GM06990 (cell line): ENCODE measurements at regions not wholly inside any gene's neighbourhood (a gene's known extent, or its start where the extent isn't known, plus 50 kb on each side); places are given as distances from the start of the nearest gene placed in this dataset.
"Not testable (repeated sequence)": the region's sequence is repeated elsewhere in the genome, so short reads cannot be mapped to it uniquely, and the experiment has no call there.

Experiments used
- DNase-seq: peaks from one replicate; pipeline ENCODE4 v3.0.0-alpha.2; 2011; ENCODE audit not compliant: insufficient read length; ENCODE audit errors: extremely low read depth
- H3K27me3 ChIP-seq: replicated peaks from 2 replicates; pipeline ENCODE4 v1.6.0; 2011; ENCODE audit warnings: low read length; ENCODE audit not compliant: control insufficient read depth, insufficient read depth
- H3K36me3 ChIP-seq: 2 replicates; pipeline ENCODE4 v1.5.1; 2011; ENCODE audit warnings: low read length; ENCODE audit not compliant: control insufficient read depth, insufficient read depth
- H3K4me3 ChIP-seq: replicated peaks from 2 replicates; pipeline ENCODE4 v1.5.1; 2011; ENCODE audit warnings: low read depth, mild to moderate bottlenecking, control low read depth, low read length
- TF ChIP-seq, protein P1 (sequence below): IDR thresholded peaks from 2 replicates; pipeline ENCODE4 v1.5.1; 2011; ENCODE audit warnings: low read length, control low read depth, mild to moderate bottlenecking, inconsistent platforms; ENCODE audit not compliant: insufficient read depth, poor library complexity, severe bottlenecking

- Histone ChIP-seq H3K4me3 (no peak overlapping the region), H3K27me3 (no peaks in the 10 kb centered on the region), H3K36me3 (no peaks in the 10 kb centered on the region)
- TF ChIP-seq, protein P1, sequence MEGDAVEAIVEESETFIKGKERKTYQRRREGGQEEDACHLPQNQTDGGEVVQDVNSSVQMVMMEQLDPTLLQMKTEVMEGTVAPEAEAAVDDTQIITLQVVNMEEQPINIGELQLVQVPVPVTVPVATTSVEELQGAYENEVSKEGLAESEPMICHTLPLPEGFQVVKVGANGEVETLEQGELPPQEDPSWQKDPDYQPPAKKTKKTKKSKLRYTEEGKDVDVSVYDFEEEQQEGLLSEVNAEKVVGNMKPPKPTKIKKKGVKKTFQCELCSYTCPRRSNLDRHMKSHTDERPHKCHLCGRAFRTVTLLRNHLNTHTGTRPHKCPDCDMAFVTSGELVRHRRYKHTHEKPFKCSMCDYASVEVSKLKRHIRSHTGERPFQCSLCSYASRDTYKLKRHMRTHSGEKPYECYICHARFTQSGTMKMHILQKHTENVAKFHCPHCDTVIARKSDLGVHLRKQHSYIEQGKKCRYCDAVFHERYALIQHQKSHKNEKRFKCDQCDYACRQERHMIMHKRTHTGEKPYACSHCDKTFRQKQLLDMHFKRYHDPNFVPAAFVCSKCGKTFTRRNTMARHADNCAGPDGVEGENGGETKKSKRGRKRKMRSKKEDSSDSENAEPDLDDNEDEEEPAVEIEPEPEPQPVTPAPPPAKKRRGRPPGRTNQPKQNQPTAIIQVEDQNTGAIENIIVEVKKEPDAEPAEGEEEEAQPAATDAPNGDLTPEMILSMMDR = no peak
- DNase-seq = no peak
These were observed 207.4 kb upstream of the APOOL start for GRCh38 chrX:84796321-84796720.

- H3K4me3 ChIP-seq = no peak overlapping the region
- H3K27me3 ChIP-seq = no peaks in the 10 kb centered on the region
- TF ChIP-seq, protein P1 = no peak
- DNase-seq = no peak
- no peaks in the 10 kb centered on the region for H3K36me3 ChIP-seq
These were observed 172.8 kb upstream of the APOOL start for GRCh38 chrX:84830836-84831235.

- not testable (repeated sequence) for DNase-seq, H3K36me3 ChIP-seq
These were observed 157.1 kb upstream of the APOOL start for GRCh38 chrX:84846541-84846940.

GRCh38 chrX:84851183-84851582, 152.5 kb upstream of the APOOL start:
- H3K36me3 ChIP-seq, DNase-seq, H3K4me3 ChIP-seq, H3K27me3 ChIP-seq: not testable (repeated sequence)

More at GRCh38 chrX:84846541-84846940, 157.1 kb upstream of the APOOL start:
- not testable (repeated sequence) for H3K4me3 ChIP-seq, H3K27me3 ChIP-seq

GRCh38 chrX:84856791-84857190, 146.9 kb upstream of the APOOL start:
- not testable (repeated sequence) for H3K4me3 ChIP-seq, H3K36me3 ChIP-seq, H3K27me3 ChIP-seq, DNase-seq

DNA sequence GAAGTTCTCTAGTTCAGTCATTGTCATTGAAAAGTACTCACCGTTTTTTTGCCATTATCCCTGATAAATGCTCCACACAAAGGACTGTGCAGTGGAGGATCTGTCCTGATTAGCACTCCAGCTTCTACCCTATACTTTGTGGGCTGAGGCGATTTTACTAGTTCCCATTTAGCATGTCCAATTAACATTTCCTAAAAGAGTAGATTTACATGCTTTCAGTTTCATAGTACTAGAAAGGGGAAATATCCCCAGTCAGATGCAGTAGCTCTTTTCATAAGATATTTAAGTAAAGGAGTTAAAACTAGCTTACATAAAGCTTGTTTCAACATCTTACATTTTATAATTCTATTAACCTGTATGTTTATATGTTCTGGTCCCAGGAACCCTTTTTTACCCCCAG, 144.9 kb upstream of the APOOL start:
- H3K4me3 ChIP-seq, H3K27me3 ChIP-seq, H3K36me3 ChIP-seq, DNase-seq: not testable (repeated sequence)

GRCh38 chrX:84865113-84865512, 138.6 kb upstream of the APOOL start:
- no peak overlapping the region for H3K4me3 ChIP-seq
- no peak for DNase-seq
- H3K36me3 ChIP-seq = no peaks in the 10 kb centered on the region
- no peaks in the 10 kb centered on the region for H3K27me3 ChIP-seq
- TF ChIP-seq, protein P1 = no peak

- H3K27me3 ChIP-seq, H3K4me3 ChIP-seq, H3K36me3 ChIP-seq, DNase-seq: not testable (repeated sequence)
These were observed 133.4 kb upstream of the APOOL start for GRCh38 chrX:84870281-84870680.

GRCh38 chrX:84872160-84872771, 131.4 kb upstream of the APOOL start:
- not testable (repeated sequence) for H3K27me3 ChIP-seq, H3K4me3 ChIP-seq, H3K36me3 ChIP-seq

More at GRCh38 chrX:84872160-84872771, 131.4 kb upstream of the APOOL start:
- not testable (repeated sequence) for DNase-seq
